ENCODE measurements at regions not wholly inside any gene's neighbourhood (a gene's known extent, or its start where the extent isn't known, plus 50 kb on each side); places are given as distances from the start of the nearest gene placed in this dataset.

DNA sequence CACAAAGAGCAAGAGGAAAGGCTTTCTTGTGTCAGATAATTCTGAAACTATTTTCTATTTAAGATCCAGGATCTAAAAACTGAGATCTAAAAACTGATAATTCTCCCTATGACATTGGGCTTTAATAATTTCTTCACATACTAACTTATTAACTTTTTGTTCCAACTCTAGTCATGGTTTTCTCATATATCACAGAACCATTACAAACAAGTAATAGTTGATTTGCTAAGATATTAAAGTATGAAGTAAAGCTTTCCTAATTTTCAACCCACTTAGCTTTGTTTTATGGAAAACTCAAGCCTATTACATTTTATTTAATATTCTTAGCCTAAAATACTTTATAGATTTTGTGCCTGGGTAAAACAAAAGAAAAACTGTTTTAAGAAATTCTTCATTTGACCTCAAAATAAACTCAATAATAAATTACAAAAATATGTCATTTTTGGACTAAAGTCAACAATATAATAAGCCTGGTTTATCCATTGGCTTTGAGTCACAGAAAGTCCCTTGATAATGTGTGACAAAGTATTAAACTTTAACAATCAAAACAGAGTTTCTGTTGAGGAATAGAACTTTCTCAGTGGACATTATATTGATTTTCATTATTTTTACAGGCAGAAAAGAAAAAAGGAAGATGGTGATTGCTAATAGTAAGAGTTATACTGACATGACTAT lies 1142.9 kb upstream of the SORCS1 start (continued):
- TF ChIP-seq, protein P1, sequence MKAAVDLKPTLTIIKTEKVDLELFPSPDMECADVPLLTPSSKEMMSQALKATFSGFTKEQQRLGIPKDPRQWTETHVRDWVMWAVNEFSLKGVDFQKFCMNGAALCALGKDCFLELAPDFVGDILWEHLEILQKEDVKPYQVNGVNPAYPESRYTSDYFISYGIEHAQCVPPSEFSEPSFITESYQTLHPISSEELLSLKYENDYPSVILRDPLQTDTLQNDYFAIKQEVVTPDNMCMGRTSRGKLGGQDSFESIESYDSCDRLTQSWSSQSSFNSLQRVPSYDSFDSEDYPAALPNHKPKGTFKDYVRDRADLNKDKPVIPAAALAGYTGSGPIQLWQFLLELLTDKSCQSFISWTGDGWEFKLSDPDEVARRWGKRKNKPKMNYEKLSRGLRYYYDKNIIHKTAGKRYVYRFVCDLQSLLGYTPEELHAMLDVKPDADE (IDR thresholded peaks at IDR 0.05) = no peak
- TF ChIP-seq, protein P2, sequence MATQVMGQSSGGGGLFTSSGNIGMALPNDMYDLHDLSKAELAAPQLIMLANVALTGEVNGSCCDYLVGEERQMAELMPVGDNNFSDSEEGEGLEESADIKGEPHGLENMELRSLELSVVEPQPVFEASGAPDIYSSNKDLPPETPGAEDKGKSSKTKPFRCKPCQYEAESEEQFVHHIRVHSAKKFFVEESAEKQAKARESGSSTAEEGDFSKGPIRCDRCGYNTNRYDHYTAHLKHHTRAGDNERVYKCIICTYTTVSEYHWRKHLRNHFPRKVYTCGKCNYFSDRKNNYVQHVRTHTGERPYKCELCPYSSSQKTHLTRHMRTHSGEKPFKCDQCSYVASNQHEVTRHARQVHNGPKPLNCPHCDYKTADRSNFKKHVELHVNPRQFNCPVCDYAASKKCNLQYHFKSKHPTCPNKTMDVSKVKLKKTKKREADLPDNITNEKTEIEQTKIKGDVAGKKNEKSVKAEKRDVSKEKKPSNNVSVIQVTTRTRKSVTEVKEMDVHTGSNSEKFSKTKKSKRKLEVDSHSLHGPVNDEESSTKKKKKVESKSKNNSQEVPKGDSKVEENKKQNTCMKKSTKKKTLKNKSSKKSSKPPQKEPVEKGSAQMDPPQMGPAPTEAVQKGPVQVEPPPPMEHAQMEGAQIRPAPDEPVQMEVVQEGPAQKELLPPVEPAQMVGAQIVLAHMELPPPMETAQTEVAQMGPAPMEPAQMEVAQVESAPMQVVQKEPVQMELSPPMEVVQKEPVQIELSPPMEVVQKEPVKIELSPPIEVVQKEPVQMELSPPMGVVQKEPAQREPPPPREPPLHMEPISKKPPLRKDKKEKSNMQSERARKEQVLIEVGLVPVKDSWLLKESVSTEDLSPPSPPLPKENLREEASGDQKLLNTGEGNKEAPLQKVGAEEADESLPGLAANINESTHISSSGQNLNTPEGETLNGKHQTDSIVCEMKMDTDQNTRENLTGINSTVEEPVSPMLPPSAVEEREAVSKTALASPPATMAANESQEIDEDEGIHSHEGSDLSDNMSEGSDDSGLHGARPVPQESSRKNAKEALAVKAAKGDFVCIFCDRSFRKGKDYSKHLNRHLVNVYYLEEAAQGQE (IDR thresholded peaks at IDR 0.05; ENCODE audit: unreplicated experiment) = no peak
- TF ChIP-seq ZNF114 (CRISPR knock-in tag; IDR thresholded peaks at IDR 0.05) = no peak

DNA sequence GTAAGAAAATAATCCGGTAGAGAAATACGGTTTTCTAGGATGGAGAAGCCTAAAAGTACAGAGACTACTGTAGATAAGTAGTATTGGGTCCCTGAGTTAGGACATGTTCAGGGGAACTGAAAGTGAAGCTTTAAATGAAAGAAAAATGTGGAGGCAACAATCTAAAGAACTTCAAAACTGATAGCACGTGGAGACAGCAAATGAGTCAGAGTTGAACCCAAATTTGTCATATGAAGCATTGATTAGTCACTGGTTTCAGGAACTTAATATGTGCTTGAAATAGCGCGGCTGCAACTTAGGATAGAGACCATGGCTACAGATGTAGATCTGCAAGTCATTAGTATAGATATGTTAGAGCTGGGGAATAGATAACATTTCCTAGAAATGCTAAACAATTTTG lies 1138.6 kb upstream of the SORCS1 start:
- H2AFZ ChIP-seq = no peak overlapping the region
- no peaks in the 10 kb centered on the region for H3K9me3 Mint-ChIP-seq
- H3K27me3 ChIP-seq (ENCODE audit: insufficient read depth) = no peaks in the 10 kb centered on the region
- peaks cover 6% of the 10 kb centered on the region; the same call in 1 of the 2 replicates for H3K4me1 ChIP-seq (ENCODE audit: insufficient read depth)
- no peak overlapping the region for H3K27ac ChIP-seq (ENCODE audit: low read depth)
- no peaks in the 10 kb centered on the region for H3K36me3 ChIP-seq (ENCODE audit: insufficient read depth)
- H3K4me1 Mint-ChIP-seq = peaks cover 12% of the 10 kb centered on the region; the same call in 2 of the 3 replicates
- H3K79me2 ChIP-seq (replicated peaks; ENCODE audit: insufficient read depth) = no peaks in the 10 kb centered on the region
- no peak overlapping the region for H3K27ac Mint-ChIP-seq
- H3K9me2 ChIP-seq (ENCODE audit: insufficient read depth) = no peaks in the 10 kb centered on the region
- H3K27me3 Mint-ChIP-seq (ENCODE audit: insufficient read depth, low read depth, poor library complexity) = peaks cover 2% of the 10 kb centered on the region
- no peaks in the 10 kb centered on the region for H3K36me3 Mint-ChIP-seq (ENCODE audit: low read depth)
- H3K4me3 Mint-ChIP-seq = no peak overlapping the region
- no peak for DNase-seq (ENCODE audit: low spot score)
- no peak for ATAC-seq
- no peak overlapping the region for H3K4me3 ChIP-seq
- H3F3A ChIP-seq (replicated peaks; ENCODE audit: low read depth) = no peaks in the 10 kb centered on the region
- no peak overlapping the region for H3K4me2 ChIP-seq
- no peaks in the 10 kb centered on the region for H4K20me1 ChIP-seq (replicated peaks; ENCODE audit: insufficient read depth)
- TF ChIP-seq, protein P3, sequence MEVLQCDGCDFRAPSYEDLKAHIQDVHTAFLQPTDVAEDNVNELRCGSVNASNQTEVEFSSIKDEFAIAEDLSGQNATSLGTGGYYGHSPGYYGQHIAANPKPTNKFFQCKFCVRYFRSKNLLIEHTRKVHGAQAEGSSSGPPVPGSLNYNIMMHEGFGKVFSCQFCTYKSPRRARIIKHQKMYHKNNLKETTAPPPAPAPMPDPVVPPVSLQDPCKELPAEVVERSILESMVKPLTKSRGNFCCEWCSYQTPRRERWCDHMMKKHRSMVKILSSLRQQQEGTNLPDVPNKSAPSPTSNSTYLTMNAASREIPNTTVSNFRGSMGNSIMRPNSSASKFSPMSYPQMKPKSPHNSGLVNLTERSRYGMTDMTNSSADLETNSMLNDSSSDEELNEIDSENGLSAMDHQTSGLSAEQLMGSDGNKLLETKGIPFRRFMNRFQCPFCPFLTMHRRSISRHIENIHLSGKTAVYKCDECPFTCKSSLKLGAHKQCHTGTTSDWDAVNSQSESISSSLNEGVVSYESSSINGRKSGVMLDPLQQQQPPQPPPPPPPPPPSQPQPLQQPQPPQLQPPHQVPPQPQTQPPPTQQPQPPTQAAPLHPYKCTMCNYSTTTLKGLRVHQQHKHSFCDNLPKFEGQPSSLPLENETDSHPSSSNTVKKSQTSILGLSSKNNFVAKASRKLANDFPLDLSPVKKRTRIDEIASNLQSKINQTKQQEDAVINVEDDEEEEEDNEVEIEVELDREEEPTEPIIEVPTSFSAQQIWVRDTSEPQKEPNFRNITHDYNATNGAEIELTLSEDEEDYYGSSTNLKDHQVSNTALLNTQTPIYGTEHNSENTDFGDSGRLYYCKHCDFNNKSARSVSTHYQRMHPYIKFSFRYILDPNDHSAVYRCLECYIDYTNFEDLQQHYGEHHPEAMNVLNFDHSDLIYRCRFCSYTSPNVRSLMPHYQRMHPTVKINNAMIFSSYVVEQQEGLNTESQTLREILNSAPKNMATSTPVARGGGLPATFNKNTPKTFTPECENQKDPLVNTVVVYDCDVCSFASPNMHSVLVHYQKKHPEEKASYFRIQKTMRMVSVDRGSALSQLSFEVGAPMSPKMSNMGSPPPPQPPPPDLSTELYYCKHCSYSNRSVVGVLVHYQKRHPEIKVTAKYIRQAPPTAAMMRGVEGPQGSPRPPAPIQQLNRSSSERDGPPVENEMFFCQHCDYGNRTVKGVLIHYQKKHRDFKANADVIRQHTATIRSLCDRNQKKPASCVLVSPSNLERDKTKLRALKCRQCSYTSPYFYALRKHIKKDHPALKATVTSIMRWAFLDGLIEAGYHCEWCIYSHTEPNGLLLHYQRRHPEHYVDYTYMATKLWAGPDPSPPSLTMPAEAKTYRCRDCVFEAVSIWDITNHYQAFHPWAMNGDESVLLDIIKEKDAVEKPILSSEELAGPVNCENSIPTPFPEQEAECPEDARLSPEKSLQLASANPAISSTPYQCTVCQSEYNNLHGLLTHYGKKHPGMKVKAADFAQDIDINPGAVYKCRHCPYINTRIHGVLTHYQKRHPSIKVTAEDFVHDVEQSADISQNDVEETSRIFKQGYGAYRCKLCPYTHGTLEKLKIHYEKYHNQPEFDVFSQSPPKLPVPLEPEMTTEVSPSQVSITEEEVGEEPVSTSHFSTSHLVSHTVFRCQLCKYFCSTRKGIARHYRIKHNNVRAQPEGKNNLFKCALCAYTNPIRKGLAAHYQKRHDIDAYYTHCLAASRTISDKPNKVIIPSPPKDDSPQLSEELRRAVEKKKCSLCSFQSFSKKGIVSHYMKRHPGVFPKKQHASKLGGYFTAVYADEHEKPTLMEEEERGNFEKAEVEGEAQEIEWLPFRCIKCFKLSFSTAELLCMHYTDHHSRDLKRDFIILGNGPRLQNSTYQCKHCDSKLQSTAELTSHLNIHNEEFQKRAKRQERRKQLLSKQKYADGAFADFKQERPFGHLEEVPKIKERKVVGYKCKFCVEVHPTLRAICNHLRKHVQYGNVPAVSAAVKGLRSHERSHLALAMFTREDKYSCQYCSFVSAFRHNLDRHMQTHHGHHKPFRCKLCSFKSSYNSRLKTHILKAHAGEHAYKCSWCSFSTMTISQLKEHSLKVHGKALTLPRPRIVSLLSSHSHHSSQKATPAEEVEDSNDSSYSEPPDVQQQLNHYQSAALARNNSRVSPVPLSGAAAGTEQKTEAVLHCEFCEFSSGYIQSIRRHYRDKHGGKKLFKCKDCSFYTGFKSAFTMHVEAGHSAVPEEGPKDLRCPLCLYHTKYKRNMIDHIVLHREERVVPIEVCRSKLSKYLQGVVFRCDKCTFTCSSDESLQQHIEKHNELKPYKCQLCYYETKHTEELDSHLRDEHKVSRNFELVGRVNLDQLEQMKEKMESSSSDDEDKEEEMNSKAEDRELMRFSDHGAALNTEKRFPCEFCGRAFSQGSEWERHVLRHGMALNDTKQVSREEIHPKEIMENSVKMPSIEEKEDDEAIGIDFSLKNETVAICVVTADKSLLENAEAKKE (CRISPR knock-in tag; IDR thresholded peaks at IDR 0.05) = no peak
- TF ChIP-seq ZNF331 (CRISPR knock-in tag; IDR thresholded peaks at IDR 0.05; ENCODE audit: low read depth) (no peak), EZH2 (IDR thresholded peaks at IDR 0.05; ENCODE audit: low read depth, unreplicated experiment) (no peak), ZNF114 (CRISPR knock-in tag; IDR thresholded peaks at IDR 0.05) (no peak), POLR2AphosphoS5 (IDR thresholded peaks at IDR 0.05; ENCODE audit: low read depth) (no peak), EZH2phosphoT487 (IDR thresholded peaks at IDR 0.05; ENCODE audit: unreplicated experiment) (no peak), STAT1 (IDR thresholded peaks at IDR 0.05; ENCODE audit: unreplicated experiment) (no peak)
- TF ChIP-seq, protein P1 (IDR thresholded peaks at IDR 0.05) = no peak
- TF ChIP-seq, protein P4, sequence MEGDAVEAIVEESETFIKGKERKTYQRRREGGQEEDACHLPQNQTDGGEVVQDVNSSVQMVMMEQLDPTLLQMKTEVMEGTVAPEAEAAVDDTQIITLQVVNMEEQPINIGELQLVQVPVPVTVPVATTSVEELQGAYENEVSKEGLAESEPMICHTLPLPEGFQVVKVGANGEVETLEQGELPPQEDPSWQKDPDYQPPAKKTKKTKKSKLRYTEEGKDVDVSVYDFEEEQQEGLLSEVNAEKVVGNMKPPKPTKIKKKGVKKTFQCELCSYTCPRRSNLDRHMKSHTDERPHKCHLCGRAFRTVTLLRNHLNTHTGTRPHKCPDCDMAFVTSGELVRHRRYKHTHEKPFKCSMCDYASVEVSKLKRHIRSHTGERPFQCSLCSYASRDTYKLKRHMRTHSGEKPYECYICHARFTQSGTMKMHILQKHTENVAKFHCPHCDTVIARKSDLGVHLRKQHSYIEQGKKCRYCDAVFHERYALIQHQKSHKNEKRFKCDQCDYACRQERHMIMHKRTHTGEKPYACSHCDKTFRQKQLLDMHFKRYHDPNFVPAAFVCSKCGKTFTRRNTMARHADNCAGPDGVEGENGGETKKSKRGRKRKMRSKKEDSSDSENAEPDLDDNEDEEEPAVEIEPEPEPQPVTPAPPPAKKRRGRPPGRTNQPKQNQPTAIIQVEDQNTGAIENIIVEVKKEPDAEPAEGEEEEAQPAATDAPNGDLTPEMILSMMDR (conservative IDR thresholded peaks at IDR 0.05; ENCODE audit: low read depth in 2 of 2) = no peak

All from GM23338 (cell line).